Stimulated activated CD8-positive, alpha-beta memory T cell treated with anti-CD3 and anti-CD28 coated beads, Interleukin-15, amount 100 ng/mL, for 48 hours (primary cell): ENCODE measurements at regions not wholly inside any gene's neighbourhood (a gene's known extent, or its start where the extent isn't known, plus 50 kb on each side); places are given as distances from the start of the nearest gene placed in this dataset.
"Not testable (repeated sequence)": the region's sequence is repeated elsewhere in the genome, so short reads cannot be mapped to it uniquely, and the experiment has no call there.

Experiments
- DNase-seq, 2 donors: peaks; one replicate each; pipeline ENCODE4 v3.0.0-alpha.2; 2020; ENCODE audit warnings: low read depth in 2 of 2

DNA sequence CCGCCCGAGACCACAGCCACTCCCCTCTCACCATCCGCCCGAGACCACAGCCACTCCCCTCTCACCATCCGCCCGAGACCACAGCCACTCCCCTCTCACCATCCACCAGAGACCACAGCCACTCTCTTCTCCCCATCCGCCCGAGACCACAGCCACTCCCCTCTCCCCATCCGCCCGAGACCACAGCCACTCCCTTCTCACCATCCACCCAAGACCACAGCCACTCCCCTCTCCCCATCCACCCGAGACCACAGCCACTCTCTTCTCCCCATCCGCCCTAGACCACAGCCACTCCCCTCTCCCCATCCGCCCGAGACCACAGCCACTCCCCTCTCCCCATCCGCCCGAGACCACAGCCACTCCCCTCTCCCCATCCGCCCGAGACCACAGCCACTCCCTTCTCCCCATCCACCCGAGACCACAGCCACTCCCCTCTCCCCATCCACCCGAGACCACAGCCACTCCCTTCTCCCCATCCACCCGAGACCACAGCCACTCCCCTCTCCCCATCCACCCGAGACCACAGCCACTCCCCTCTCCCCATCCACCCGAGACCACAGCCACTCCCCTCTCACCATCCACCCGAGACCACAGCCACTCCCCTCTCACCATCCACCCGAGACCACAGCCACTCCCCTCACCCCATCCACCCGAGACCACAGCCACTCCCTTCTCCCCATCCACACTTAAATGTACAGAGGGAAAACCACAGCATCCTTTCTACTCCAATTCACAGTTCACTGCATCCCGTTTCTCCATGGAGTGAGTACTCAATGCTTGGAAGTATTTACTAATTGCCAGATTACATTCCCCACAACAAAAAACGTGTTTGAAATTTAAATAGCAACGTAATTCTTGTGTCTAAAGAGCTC is 83.5 kb upstream of the SFSWAP start:
- peak; percentile 17 to 45 for DNase-seq

- DNase-seq = no peak
Measured at GRCh38 chr12:131628023-131628740, 82.7 kb upstream of the SFSWAP start.

DNA sequence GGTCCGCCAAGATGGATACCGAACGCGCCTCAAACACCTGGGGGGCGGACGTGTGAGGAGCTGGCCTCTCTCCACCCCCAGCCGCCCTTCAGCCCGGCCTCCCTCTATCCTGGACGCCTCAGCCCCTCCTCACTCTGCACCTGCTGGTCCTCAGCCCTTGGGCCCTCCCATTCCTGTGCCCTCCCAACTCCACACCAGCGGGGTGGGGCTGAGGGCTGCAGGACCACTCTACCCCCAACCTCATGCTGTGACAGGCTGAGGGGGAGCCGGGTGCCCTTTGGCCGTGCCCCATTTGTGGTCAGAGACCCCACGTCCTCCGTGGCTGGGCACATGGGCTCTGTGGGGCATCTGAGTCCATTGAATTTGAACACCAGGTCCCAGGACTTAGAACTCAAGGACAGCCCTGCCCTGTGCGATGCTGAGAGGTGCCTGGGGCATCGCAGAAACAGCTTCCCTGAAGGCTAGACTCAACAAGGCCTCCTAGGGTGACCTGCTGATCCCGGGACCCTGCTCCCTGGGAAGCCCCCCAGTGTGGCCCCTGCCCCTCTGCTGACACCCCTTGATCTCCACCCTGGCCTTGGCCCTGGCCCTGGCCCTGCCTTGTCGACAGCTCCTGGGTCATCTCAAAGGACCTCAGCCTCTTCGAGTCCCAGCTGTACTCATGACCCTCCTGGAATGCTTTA is 82.0 kb upstream of the SFSWAP start:
- DNase-seq = no peak

- DNase-seq = no peak
Measured at GRCh38 chr12:131631230-131631629, 79.7 kb upstream of the SFSWAP start.

DNA sequence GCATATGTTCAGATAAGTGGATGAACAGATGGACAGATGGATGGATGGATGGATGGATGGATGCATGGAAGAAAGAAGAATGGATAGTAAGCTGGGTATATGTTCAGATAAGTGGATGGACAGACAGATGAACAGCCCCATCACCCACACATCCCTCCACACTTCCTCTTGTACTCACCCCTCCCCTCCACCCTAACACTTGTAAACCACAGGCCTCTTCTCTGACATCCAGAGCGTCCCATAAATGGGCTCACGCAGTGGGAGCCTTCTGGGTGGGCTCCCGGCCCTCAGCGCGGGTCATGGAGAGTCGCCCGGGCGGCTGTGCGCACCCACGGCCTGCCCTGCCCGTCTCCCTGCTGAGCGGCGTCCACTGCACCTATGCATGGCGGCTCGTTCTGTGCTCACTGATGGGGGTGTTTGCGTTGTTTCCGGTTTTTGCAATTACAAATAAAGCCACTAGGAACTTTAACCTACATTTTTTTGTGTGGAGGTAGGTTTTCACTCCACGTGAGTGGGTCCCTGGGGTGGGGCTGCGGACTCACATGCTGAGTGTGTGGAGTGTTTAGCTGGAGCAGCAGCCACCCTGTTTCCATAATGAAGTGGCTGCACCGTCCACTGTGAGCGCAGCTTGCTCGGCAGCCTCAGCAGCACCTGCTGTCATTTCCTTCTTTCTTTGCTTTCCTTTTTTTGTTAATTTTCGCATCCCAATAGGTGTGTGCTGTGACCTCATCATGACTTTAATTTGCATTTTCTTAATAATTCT is 78.8 kb upstream of the SFSWAP start:
- not testable (repeated sequence) for DNase-seq

- not testable (repeated sequence) for DNase-seq
Measured at GRCh38 chr12:131632652-131633023, 78.3 kb upstream of the SFSWAP start.

GRCh38 chr12:131633610-131634009 is 77.3 kb upstream of the SFSWAP start:
- not testable (repeated sequence) for DNase-seq

DNA sequence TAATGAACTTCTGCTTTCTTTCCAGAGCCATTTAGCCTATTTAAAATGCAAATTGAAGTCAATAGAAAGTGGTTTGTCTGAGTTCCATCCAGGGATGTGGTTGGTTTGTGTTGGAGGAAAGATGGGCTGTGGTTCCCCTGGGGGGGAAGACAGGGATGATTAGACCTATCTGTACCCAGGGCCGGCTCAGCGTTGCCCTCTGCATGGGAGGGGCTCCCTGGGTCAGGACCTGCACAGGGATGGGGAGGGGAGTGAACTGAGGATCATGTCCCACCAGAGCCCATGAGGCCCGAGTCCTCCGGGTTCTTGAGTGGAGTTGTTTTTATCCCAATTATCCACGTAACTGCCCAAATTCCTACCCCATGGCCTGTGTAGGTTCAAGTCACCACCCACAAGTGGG is 76.9 kb upstream of the SFSWAP start:
- no peak for DNase-seq

DNA sequence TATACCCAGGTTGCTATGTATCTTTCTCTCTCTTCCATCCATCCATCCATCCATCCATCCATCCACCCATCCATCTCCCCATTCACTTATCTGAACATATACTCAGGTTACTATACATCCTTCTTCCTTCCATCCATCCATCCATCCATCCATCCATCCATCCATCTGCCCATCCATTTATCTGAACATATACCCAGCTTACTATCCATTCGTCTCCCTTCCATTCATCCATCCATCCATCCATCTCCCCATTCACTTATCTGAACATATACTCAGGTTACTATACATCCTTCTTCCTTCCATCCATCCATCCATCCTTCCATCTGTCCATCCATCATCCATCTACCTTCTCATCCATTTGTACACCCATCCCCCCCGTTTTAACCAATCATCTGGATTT is 75.9 kb upstream of the SFSWAP start:
- DNase-seq = not testable (repeated sequence)

GRCh38 chr12:131635491-131636122 is 75.3 kb upstream of the SFSWAP start:
- DNase-seq = no peak

DNA sequence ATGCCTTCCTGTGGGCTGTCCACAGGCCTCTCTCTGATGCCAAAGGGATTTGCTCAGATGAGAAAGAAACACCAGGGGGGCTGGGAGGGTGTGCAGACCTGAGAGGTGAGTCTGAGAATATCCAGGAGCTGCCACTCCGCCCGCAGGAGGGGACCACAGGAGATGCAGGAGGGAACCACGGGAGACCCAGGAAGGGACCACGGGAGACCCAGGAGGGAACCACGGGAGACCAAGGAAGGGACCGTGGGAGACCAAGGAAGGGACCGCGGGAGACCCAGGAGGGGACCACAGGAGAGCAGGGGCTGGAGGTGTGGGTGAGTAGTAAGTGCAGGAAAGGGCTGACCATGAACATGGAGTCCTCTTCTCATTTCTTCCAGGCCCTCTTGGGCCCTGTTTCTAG is 74.6 kb upstream of the SFSWAP start:
- no peak for DNase-seq

- DNase-seq = no peak
Measured at GRCh38 chr12:131636940-131637750, 73.7 kb upstream of the SFSWAP start.

DNA sequence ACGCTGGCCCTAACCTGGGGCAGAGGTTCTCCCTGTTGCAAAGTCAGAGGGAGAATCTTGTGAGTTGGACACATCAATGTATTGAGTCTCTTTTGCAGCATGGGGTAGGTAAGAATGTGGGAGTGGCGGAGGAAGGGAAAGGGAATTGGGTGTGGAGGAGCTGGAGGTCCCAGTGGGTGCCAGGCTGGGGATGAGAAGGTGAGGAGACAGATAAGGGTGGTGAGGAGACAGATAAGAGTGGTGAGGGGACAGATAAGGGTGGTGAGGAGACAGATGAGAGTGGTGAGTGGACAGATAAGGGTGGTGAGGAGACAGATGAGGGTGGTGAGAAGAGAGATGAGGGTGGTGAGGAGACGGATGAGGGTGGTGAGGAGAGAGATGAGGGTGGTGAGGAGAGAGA is 72.9 kb upstream of the SFSWAP start:
- DNase-seq = no peak

- DNase-seq = no peak
Measured at GRCh38 chr12:131639270-131639940, 71.5 kb upstream of the SFSWAP start.

DNA sequence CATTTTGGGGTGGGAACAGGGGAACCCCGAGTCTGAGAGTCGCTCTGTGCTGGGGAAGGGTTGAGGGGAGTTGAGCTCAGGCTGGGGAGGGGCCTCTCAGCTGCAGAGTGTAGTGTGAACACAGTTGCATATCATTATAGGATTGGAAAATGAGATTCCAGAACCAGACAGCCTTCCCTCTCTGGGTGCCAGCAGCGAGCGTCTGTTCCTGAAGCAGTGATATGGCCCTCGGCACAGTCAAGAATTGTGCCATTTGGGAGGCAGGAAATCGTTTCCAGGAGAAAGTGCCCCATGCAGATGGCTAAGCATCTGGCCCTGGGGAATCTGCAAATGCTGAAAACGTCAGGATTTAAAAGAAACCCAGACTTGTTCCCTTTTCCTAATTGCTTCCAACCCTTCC is 70.4 kb upstream of the SFSWAP start:
- DNase-seq = no peak

DNA sequence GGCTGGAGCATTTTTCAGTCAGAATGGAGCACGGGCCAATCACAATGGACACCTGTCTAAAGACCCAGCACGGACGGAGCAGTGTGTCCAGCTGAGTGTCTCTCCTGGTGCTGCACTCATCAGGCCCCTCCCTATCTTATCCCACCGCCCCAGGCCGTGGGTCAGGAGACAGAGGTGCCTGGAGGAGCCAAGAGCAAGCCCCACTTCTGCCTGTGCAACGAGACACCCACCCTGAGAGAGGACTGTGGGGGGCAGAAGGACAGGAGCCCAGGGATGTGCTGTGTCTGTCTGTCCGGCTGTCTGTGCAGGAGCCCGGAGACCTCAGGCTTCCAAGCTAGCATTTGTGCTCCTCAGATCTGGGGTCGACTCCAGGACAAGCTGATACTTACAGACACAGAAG is 69.6 kb upstream of the SFSWAP start:
- no peak for DNase-seq

DNA sequence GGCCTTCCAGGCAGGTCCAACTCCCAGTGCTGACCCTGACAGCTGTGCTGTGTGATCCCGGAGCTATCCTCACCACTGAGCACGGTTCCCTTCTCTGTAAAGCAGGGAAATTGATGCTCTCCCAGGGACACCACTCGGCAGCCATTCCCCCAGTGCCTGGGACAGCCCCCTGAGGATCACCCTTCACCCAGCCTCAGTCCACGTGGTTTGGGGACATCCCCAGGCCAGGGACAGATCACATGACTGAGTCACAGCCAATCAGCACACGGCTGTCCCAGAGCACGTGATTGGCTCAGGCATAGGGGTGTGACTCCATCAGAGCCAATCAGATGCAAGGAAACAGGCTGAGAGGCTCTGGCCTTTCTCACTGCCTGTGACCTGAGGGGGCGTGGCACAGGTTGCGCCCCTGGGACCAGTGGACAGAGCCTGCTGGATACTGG is 68.8 kb upstream of the SFSWAP start:
- peak in 1 of 2 donors; percentile 10 for DNase-seq

DNA sequence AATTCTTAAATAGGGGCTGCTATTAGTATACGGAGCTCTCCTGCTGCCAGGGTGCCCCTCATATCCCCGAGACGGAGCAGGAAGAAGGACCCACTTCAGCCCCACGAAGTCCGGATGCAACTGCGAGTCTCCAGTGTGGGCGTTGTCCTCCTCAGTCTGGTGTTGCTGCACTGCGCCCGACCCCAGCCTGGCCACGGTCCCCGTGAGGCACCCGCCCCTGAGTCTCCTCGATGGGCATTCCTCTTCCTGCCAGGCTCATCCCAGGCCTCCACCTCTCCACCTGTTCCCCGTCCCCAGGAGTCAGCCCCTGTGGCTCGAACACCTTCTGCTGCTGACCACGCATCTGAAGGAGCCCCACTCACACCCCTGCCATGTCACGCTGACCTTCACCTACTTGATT is 68.1 kb upstream of the SFSWAP start:
- DNase-seq = no peak

DNA sequence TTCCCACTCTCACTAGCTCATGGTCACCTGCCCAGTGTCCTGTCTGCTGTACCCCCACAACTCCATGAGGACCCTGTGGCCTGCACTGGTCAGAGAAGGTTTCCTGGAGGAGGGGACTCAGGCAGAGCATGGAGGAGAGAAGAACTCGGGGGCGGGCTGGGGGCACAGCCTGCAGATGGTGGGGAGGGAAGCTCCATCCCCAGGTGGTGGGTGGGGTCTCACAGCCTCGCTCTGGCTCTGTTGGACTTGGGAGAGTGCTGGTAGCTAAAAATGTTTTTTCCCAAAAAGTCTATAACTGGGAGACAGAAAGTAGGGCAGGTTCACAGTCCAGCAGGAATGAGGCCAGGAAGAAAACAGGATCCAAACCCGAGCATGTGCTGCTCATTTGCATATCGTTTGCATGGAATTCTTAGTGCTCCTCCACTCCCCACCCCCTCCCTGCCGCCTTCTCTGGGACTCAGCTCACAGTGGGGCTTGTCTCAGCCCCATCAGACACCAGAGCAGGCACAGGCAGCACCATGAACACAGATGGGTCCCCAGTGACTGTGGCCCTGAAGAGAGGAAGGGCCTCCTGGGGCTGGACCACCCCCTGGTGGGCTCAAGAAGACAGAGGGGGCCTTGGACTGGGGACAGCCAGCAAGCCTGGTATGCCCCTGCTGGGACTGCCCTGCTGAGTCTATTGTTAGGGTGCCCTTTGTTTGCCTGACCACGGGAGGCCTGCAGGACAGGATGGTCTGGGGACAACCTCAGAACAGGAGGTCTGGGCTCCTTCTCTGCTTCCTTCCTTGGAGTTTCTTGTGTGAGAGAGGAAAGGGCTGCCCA is 67.0 kb upstream of the SFSWAP start:
- DNase-seq = no peak
